ENCODE measurements at regions not wholly inside any gene's neighbourhood (a gene's known extent, or its start where the extent isn't known, plus 50 kb on each side); places are given as distances from the start of the nearest gene placed in this dataset.
"Not testable (repeated sequence)": the region's sequence is repeated elsewhere in the genome, so short reads cannot be mapped to it uniquely, and the experiment has no call there.

DNA sequence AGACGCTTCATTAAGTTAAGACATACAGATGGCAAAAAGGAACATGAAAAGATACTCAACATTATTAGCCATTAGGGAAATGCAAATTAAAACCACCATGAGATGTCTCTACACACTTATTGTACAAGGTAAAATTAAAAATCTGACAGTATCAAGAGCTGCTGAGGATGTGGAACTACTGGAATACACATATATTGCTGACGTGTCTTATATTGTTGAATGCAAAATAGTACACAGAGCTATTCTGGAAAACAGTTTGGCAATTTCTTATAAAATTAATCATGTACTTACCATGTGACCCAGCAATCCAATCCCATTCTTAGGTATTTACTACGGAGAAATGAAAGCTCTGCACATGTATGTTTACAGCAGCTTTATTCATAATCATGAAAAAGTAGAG, 742.5 kb downstream of the TBC1D22A start:
- DNase-seq (ENCODE audit: low read depth): no peak
- in situ Hi-C loops (cut with HindIII; ENCODE audit: low sequenced_read_pairs): no loop called here
- TF ChIP-seq, protein P1, sequence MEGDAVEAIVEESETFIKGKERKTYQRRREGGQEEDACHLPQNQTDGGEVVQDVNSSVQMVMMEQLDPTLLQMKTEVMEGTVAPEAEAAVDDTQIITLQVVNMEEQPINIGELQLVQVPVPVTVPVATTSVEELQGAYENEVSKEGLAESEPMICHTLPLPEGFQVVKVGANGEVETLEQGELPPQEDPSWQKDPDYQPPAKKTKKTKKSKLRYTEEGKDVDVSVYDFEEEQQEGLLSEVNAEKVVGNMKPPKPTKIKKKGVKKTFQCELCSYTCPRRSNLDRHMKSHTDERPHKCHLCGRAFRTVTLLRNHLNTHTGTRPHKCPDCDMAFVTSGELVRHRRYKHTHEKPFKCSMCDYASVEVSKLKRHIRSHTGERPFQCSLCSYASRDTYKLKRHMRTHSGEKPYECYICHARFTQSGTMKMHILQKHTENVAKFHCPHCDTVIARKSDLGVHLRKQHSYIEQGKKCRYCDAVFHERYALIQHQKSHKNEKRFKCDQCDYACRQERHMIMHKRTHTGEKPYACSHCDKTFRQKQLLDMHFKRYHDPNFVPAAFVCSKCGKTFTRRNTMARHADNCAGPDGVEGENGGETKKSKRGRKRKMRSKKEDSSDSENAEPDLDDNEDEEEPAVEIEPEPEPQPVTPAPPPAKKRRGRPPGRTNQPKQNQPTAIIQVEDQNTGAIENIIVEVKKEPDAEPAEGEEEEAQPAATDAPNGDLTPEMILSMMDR (IDR thresholded peaks at IDR 0.05; ENCODE audit: low read depth, low read length, missing control alignments): no peak
- H3K4me3 ChIP-seq (ENCODE audit: low read depth, low read length): no peak overlapping the region

DNA sequence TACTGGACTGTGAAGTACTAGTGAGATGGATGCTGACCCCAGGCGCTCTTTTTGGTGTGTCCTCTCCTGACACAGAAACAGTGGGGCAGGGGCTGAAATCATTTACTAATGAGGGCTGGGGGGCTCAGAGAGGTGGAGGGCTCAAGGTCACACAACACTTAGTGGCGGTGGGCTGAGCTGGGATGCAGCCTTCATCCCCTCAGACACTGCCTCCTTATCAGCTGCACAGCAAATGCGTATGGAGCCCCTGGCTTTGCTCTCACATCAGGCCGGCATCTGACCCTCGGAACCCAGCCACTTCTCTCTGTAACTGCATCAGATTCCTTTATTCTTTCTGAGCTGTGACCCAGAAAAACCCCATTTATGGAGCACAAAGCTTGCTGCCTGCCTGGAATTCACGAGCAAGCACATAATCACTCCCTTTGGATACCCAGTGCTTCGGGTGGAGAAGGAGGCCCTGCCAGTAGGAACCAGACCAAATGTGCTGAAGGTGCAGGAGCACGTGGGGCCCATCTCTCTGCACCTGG, 736.6 kb downstream of the TBC1D22A start:
- DNase-seq (ENCODE audit: low read depth): no peak
- in situ Hi-C loops (cut with HindIII; ENCODE audit: low sequenced_read_pairs): no loop called here
- TF ChIP-seq, protein P1 (IDR thresholded peaks at IDR 0.05; ENCODE audit: low read depth, low read length, missing control alignments): no peak
- no peak overlapping the region for H3K4me3 ChIP-seq (ENCODE audit: low read depth, low read length)

DNA sequence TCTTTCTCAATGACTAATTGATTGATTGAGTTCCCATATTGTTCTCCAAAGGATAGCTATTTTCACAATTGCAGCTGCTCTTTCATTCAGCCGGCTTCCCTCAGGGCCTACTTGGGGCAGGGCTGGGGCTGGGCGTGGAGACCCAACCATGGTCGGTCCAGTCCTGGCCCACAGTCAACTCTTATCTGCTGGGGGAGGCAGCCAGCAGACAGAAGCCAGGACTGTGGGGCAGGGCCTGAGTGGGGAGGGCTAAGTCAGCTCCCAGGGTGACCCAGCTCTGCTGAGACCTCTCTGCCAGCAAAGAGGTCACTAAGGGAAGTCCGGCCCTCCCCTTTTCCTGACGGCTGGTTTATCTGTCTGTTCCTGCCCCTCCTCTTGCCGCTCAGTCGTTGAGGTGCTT, 735.2 kb downstream of the TBC1D22A start:
- DNase-seq (ENCODE audit: low read depth): no peak
- in situ Hi-C loops (cut with HindIII; ENCODE audit: low sequenced_read_pairs): no loop called here
- no peak overlapping the region for H3K4me3 ChIP-seq (ENCODE audit: low read depth, low read length)
- TF ChIP-seq, protein P1 (IDR thresholded peaks at IDR 0.05; ENCODE audit: low read depth, low read length, missing control alignments): no peak

DNA sequence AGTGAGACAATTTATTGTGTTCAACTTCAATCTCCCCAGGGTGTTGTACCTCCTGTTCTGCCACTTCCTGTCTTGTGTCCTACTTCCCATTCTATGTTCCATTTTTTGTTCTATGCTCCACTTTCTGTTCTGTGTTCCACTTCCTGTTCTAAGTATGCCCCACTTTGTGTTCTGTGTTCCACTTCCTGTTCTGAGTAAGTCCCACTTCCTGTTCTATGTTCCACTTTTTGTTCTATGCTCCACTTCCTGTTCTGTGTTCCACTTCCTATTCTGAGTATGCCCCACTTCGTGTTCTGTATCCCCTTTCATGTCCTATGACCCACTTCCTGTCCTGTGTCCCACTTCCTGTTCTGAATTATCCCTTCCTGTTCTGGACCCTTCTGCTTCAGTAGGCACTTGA, 732.7 kb downstream of the TBC1D22A start:
- TF ChIP-seq, protein P1 (IDR thresholded peaks at IDR 0.05; ENCODE audit: low read depth, low read length, missing control alignments): no peak
- in situ Hi-C loops (cut with HindIII; ENCODE audit: low sequenced_read_pairs): no loop called here
- DNase-seq (ENCODE audit: low read depth): no peak
- no peak overlapping the region for H3K4me3 ChIP-seq (ENCODE audit: low read depth, low read length)

DNA sequence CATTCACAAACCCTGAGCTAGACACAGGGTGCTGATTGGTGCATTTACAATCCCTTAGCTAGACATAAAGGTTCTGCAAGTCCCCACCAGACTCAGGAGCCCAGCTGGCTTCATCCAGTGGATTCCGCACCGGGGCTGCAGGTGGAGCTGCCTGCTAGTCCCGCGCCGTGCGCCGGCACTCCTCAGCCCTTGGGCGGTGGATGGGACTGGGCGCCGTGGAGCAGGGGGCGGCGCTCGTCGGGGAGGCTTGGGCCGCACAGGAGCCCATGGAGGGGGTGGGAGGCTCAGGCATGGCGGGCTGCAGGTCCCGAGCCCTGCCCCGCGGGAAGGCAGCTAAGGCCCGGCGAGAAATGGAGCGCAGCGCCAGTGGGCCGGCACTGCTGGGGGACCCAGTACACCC, 725.7 kb downstream of the TBC1D22A start:
- in situ Hi-C loops (cut with HindIII; ENCODE audit: low sequenced_read_pairs); H3K4me3 ChIP-seq (ENCODE audit: low read depth, low read length); DNase-seq (ENCODE audit: low read depth): not testable (repeated sequence)

DNA sequence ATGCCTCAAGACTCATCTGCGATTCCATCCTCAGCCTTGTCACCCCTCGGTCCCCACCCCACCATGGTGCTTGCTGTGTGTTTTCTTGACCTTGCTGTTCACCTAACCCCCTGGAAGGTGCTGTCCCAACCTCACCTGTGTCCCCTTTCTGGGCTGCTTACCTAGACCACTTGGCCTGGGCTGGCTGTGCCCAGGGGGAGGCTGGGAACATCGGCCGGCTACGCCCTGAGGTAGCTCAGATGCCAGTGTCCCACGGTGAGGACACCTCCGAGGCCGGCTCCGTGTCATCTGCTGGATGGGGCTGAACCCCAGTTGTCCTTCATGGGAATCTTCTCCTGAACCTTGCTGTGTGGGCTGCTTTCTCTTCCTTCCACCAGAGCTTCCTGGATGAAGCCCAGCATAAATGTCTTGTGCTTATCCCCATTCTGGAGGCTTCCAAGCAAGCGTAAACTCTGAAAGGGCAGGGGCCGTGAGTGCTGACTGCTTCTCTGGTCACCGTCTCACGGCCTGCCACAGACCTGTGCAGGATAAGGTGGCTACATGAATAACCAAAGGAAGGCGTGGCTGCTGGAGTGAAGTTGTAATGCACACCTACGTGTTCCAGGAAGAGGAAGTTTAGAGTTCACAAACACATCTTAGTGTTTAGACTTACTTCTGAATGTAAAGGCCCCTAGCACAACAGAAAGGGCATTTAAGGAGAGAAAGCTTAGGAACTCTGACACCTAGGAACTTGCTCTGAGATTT, 724.3 kb downstream of the TBC1D22A start:
- TF ChIP-seq, protein P1 (IDR thresholded peaks at IDR 0.05; ENCODE audit: low read depth, low read length, missing control alignments): no peak
- DNase-seq (ENCODE audit: low read depth): no peak
- in situ Hi-C loops (cut with HindIII; ENCODE audit: low sequenced_read_pairs): no loop called here
- H3K4me3 ChIP-seq (ENCODE audit: low read depth, low read length): no peak overlapping the region

DNA sequence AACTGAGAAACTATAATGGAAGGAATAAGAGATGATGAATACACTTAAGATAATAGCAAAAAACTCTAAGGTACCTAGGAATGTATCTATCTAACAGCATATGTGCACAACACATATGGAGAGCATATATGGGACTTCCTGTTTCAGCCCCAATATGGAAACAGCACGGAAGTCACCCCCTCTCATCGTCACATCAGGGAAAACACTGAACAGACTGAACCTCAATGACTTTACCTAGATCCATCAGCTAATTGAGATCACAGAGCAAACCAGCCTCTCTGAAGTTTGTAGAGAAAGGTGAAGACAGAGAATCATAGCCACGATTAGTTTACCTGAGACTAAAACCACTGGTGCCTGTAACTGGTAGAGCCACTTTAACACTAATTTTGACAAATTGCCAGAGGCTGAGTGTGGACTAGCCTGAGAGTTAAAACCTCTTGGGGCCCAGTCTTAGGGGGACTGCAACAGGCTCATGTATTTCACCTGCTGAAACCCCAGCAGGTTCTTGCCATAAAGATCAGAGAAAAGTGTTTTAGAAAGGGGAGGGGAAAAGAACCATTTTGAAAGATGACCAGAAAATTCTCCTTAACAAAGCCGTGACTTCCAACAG, 722.6 kb downstream of the TBC1D22A start:
- in situ Hi-C loops (cut with HindIII; ENCODE audit: low sequenced_read_pairs): no loop called here
- DNase-seq (ENCODE audit: low read depth): no peak
- TF ChIP-seq, protein P1 (IDR thresholded peaks at IDR 0.05; ENCODE audit: low read depth, low read length, missing control alignments): no peak
- H3K4me3 ChIP-seq (ENCODE audit: low read depth, low read length): no peak overlapping the region
